ENCODE measurements at regions not wholly inside any gene's neighbourhood (a gene's known extent, or its start where the extent isn't known, plus 50 kb on each side); places are given as distances from the start of the nearest gene placed in this dataset.

- TF ChIP-seq, protein P1, sequence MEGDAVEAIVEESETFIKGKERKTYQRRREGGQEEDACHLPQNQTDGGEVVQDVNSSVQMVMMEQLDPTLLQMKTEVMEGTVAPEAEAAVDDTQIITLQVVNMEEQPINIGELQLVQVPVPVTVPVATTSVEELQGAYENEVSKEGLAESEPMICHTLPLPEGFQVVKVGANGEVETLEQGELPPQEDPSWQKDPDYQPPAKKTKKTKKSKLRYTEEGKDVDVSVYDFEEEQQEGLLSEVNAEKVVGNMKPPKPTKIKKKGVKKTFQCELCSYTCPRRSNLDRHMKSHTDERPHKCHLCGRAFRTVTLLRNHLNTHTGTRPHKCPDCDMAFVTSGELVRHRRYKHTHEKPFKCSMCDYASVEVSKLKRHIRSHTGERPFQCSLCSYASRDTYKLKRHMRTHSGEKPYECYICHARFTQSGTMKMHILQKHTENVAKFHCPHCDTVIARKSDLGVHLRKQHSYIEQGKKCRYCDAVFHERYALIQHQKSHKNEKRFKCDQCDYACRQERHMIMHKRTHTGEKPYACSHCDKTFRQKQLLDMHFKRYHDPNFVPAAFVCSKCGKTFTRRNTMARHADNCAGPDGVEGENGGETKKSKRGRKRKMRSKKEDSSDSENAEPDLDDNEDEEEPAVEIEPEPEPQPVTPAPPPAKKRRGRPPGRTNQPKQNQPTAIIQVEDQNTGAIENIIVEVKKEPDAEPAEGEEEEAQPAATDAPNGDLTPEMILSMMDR (IDR thresholded peaks at IDR 0.05; ENCODE audit: insufficient read depth, low read length, poor library complexity, severe bottlenecking): no peak
- no peak for TF ChIP-seq EZH2phosphoT487 (conservative IDR thresholded peaks at IDR 0.05; ENCODE audit: low read length)
Measured at GRCh38 chr12:34142430-34142829, 120.1 kb downstream of the ALG10 start.
